Skeletal muscle satellite cell (primary cell): ENCODE measurements at regions not wholly inside any gene's neighbourhood (a gene's known extent, or its start where the extent isn't known, plus 50 kb on each side); places are given as distances from the start of the nearest gene placed in this dataset.

Experiments used
- H3K27me3 ChIP-seq: 2 replicates; pipeline ENCODE4 v1.7.0; 2013; ENCODE audit warnings: low read length; ENCODE audit not compliant: control insufficient read depth, insufficient read depth
- H3K36me3 ChIP-seq: 2 replicates; pipeline ENCODE4 v1.7.0; 2013; ENCODE audit warnings: mild to moderate bottlenecking, control low read depth, low read length; ENCODE audit not compliant: insufficient read depth
- H3K4me1 ChIP-seq: 2 replicates; pipeline ENCODE4 v1.7.0; 2013; ENCODE audit warnings: low read length; ENCODE audit not compliant: control insufficient read depth, insufficient read depth
- H3K4me2 ChIP-seq: 2 replicates; pipeline ENCODE4 v1.7.0; 2013; ENCODE audit warnings: mild to moderate bottlenecking, low read length
- H3K4me3 ChIP-seq: 2 replicates; pipeline ENCODE4 v1.7.0; 2013; ENCODE audit warnings: low read length
- H3K9ac ChIP-seq: 2 replicates; pipeline ENCODE4 v1.7.0; 2013; ENCODE audit warnings: mild to moderate bottlenecking, low read depth, low read length, moderate library complexity
- H3K9me3 ChIP-seq: replicated peaks from 2 replicates; pipeline ENCODE4 v1.7.0; 2013; ENCODE audit warnings: mild to moderate bottlenecking, control low read depth, low read length

- H3K4me1 ChIP-seq: no peaks in the 10 kb centered on the region
- no peaks in the 10 kb centered on the region for H3K9me3 ChIP-seq
- H3K27me3 ChIP-seq: no peaks in the 10 kb centered on the region
- no peak overlapping the region for H3K4me3 ChIP-seq
- no peaks in the 10 kb centered on the region for H3K36me3 ChIP-seq
- H3K9ac ChIP-seq: no peak overlapping the region
- no peak overlapping the region for H3K4me2 ChIP-seq
Measured at GRCh38 chr4:67218883-67219282, 326.4 kb downstream of the CENPC start.

- no peaks in the 10 kb centered on the region for H3K27me3 ChIP-seq
- no peaks in the 10 kb centered on the region for H3K36me3 ChIP-seq
- no peak overlapping the region for H3K4me3 ChIP-seq
- no peak overlapping the region for H3K4me2 ChIP-seq
- H3K9ac ChIP-seq: no peak overlapping the region
- H3K9me3 ChIP-seq: no peaks in the 10 kb centered on the region
- H3K4me1 ChIP-seq: no peaks in the 10 kb centered on the region
Measured at GRCh38 chr4:67207941-67208441, 337.3 kb downstream of the CENPC start.

GRCh38 chr4:67204441-67204840 is 340.9 kb downstream of the CENPC start:
- Histone ChIP-seq H3K4me2 (no peak overlapping the region), H3K27me3 (no peaks in the 10 kb centered on the region), H3K36me3 (no peaks in the 10 kb centered on the region), H3K9me3 (no peaks in the 10 kb centered on the region), H3K4me3 (no peak overlapping the region), H3K4me1 (no peaks in the 10 kb centered on the region), H3K9ac (no peak overlapping the region)

GRCh38 chr4:67201334-67201733 is 344.0 kb downstream of the CENPC start:
- H3K9me3 ChIP-seq: no peaks in the 10 kb centered on the region
- H3K27me3 ChIP-seq: no peaks in the 10 kb centered on the region
- H3K9ac ChIP-seq: no peak overlapping the region

GRCh38 chr4:67198727-67199126 is 346.6 kb downstream of the CENPC start:
- Histone ChIP-seq H3K4me3 (no peak overlapping the region), H3K4me1 (no peaks in the 10 kb centered on the region), H3K9ac (no peak overlapping the region), H3K9me3 (no peaks in the 10 kb centered on the region), H3K4me2 (no peak overlapping the region), H3K27me3 (no peaks in the 10 kb centered on the region), H3K36me3 (no peaks in the 10 kb centered on the region)

More at GRCh38 chr4:67201334-67201733, 344.0 kb downstream of the CENPC start:
- H3K4me2 ChIP-seq: no peak overlapping the region
- H3K4me3 ChIP-seq: no peak overlapping the region
- no peaks in the 10 kb centered on the region for H3K4me1 ChIP-seq
- no peaks in the 10 kb centered on the region for H3K36me3 ChIP-seq

DNA sequence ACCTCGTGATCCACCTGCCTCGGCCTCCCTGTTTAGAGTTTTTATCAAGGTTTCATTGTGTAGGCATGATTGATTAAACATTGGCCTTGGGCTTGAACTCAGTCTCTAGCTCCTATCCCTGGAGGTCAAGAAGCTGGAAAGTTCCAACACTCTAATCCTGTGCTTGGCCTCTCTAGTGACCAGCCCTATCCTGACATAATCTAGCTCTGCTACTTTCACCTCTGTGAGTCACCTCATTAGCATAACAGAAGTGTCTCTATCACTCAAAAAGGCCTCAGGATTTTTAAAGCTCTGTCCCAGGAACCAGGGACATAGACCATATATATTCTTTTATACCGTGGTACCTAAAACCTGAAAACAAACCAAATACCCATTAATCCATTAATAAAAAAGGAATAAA is 377.5 kb downstream of the CENPC start:
- no peaks in the 10 kb centered on the region for H3K27me3 ChIP-seq
- H3K4me2 ChIP-seq: no peak overlapping the region
- H3K36me3 ChIP-seq: no peaks in the 10 kb centered on the region
- no peaks in the 10 kb centered on the region for H3K4me1 ChIP-seq
- H3K9me3 ChIP-seq: peaks cover 4% of the 10 kb centered on the region
- H3K4me3 ChIP-seq: no peak overlapping the region
- H3K9ac ChIP-seq: no peak overlapping the region

DNA sequence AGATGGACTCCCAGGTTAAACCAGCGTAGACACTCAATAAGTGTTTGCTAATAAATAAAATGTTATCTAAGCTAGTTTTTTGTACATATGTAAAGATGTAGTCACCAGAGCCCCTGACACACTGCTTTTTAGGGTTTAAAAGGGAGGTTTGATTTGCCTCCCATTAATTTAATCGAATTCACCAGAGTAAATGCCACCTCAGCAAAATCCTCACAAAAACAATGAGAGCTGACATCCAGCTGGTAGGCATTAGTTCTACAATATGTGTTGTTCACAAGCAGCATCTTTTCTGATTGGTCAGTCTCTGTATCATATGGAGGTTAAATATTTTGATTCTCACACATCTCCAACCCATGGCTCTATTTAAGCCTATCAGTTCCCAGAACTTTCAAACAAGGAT is 382.6 kb downstream of the CENPC start:
- Histone ChIP-seq H3K9ac (no peak overlapping the region), H3K4me3 (no peak overlapping the region), H3K4me2 (no peak overlapping the region), H3K9me3 (no peaks in the 10 kb centered on the region), H3K27me3 (no peaks in the 10 kb centered on the region), H3K4me1 (no peaks in the 10 kb centered on the region), H3K36me3 (no peaks in the 10 kb centered on the region)

DNA sequence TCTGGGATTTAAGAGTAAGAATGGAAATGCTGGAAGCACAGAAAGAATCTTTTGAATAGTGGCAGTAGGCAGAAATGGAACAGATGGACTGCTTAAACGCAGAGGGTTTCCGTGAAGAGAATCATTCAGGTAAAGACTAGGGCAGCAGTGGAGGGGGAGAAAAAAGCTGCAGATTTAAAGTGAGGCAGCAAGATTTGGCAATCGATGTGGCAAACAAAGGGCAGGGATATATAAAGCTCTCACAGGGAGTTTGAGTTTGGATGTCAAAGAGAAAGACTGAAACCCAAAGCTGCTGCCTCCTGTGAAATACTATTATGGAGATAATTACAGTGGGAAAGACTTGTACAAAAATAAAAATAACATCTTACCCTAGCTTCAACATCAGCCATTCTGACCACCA is 384.0 kb downstream of the CENPC start:
- Histone ChIP-seq H3K4me2 (no peak overlapping the region), H3K9ac (no peak overlapping the region), H3K4me3 (no peak overlapping the region), H3K27me3 (no peaks in the 10 kb centered on the region), H3K9me3 (no peaks in the 10 kb centered on the region), H3K36me3 (no peaks in the 10 kb centered on the region), H3K4me1 (no peaks in the 10 kb centered on the region)

- Histone ChIP-seq H3K9me3 (peaks cover 3% of the 10 kb centered on the region), H3K9ac (no peak overlapping the region), H3K4me3 (no peak overlapping the region), H3K4me2 (no peak overlapping the region), H3K4me1 (no peaks in the 10 kb centered on the region), H3K27me3 (no peaks in the 10 kb centered on the region), H3K36me3 (no peaks in the 10 kb centered on the region)
Measured at GRCh38 chr4:67160394-67160793, 384.9 kb downstream of the CENPC start.

DNA sequence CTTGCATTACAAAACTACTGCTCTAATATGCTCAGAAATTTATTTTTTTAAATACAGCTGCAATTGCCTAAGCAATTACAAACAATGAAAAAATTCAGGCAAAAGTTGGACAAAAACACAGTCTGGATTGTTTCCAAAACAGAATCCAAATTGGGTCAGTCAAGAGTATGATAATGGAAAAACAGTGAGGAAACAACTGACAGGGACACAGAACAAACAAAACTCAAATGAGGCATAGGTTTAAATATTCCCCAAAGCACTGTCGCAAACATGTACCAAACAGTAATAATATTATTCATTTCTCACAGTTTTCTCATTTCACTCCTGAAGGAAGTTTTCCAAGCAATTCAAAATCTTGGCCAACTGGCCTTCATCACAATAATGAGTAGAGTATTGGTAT is 386.6 kb downstream of the CENPC start:
- Histone ChIP-seq H3K4me3 (no peak overlapping the region), H3K27me3 (no peaks in the 10 kb centered on the region), H3K4me2 (no peak overlapping the region), H3K9ac (no peak overlapping the region), H3K9me3 (peaks cover 3% of the 10 kb centered on the region), H3K4me1 (no peaks in the 10 kb centered on the region), H3K36me3 (no peaks in the 10 kb centered on the region)

DNA sequence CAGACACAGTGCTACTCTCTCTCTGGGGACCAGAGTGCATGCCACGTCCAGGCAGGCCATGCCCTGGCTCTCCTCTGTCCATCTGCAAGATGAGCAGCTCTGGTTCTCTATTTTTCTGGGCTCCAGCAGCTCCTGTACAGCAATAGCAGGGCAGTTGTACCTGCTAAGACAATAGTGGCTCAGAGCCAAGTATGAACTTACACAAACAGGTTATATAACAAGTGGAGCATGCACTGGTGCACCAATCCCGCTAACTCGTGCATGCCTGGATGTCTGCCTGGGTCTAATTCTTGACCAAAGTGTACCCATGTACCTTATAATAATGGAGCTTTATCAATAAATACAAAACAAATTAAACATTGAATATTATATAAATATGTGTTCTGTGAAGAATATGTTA is 392.3 kb downstream of the CENPC start:
- Histone ChIP-seq H3K9ac (no peak overlapping the region), H3K9me3 (peaks cover 7% of the 10 kb centered on the region)

GRCh38 chr4:67151376-67152343 is 393.6 kb downstream of the CENPC start:
- H3K4me2 ChIP-seq: no peak overlapping the region
- no peaks in the 10 kb centered on the region for H3K4me1 ChIP-seq
- H3K4me3 ChIP-seq: no peak overlapping the region
- H3K9ac ChIP-seq: no peak overlapping the region
- peaks cover 7% of the 10 kb centered on the region for H3K9me3 ChIP-seq
- no peaks in the 10 kb centered on the region for H3K27me3 ChIP-seq
- no peaks in the 10 kb centered on the region for H3K36me3 ChIP-seq

More for the DNA sequence above, 392.3 kb downstream of the CENPC start:
- Histone ChIP-seq H3K36me3 (no peaks in the 10 kb centered on the region), H3K4me3 (no peak overlapping the region), H3K4me1 (no peaks in the 10 kb centered on the region), H3K4me2 (no peak overlapping the region), H3K27me3 (no peaks in the 10 kb centered on the region)
